NCI-H1417 (cell line): ENCODE measurements at regions not wholly inside any gene's neighbourhood (a gene's known extent, or its start where the extent isn't known, plus 50 kb on each side); places are given as distances from the start of the nearest gene placed in this dataset.
A peak's percentile ranks its signal among the peaks of the same experiment; 100 is the strongest.

Source experiments
- DNase-seq, 3 experiments: peaks; one replicate each; lab custom pipeline; 2025; lab: John Stamatoyannopoulos, UW

DNA sequence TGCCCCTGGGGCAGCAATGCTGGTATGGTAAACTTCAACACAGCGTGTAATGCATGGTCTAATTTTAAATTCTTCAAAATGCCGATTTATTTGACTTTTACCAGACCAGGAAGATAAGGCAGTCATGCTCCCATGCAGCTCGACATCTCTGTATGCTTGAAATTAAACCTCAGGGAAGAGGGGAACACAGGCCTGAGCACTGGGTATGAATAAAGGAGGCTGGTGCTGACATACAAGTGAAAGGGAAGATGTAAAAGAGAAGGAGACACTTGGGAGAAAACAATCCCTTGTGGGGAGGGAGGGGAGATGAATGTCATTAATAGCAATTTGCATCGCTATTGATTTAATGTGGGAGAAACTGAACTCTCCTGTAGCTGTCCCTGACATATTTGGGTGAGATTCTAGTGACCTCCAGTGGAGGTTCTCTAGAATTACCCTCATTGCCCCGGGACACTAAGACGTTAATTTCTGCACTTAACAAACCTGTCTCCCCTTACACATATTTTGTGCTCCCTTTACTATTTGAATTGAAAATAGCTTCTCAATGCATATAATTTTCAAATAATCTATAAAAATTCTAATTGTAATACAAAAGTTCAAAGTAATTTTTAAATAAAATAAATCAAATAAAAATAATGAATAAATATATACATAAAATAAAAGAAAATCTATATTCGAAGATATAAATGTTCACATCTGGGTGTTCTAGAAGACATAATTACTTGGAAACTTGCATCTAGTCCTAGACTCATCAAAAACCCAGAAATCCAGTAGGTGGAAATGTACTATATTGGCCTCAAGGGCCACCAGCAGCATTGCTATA lies 283.1 kb downstream of the LMX1A start:
- DNase-seq, result peak; percentile 50 to 90 (median 84)

DNA sequence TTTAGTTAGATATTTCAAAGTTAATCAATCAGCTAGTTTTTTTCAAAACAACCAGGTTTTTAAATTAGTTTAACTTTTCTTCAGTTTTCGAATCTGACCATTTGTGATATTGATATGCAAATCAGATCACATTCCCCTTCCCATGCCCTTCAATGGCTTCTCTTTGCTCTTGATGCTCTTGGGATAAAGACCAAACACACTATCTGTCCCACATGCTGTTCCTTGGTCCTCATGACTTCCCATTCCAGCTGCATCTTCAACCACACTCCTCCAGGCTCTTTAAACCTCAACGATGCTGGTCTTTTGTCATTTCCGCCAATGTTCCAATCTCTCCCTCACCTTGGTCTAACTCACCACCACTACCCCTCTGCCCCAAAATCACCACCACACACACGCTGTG lies 285.8 kb downstream of the LMX1A start:
- DNase-seq, result no peak

GRCh38 chr1:165069829-165070228 lies 286.7 kb downstream of the LMX1A start:
- peak in 1 of 3 experiments; percentile 56 for DNase-seq

- DNase-seq, result peak; percentile 13 to 68 (median 38)
Measured at GRCh38 chr1:165068741-165069140, 287.8 kb downstream of the LMX1A start.

DNA sequence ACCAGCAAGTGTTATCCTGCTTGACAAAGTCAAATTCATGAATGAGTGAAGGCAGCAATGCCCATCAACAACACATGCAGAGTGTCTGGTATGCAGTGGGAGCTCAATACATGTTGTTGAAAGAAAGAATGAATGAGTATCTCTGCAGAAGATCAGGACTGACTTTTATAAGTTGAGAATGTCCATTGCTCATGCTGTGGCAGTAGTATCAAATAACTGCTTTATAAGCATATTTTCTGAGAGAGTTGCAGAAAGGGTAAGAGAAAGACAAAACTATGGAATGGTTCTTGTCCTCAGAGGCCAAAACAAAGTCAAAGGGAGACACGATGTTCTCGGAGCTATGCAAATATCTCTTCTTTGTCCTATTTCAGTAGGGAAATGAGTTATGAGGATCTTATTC lies 288.7 kb downstream of the LMX1A start:
- DNase-seq, result no peak

- no peak for DNase-seq
Measured at GRCh38 chr1:165063181-165063965, 293.1 kb downstream of the LMX1A start.

DNA sequence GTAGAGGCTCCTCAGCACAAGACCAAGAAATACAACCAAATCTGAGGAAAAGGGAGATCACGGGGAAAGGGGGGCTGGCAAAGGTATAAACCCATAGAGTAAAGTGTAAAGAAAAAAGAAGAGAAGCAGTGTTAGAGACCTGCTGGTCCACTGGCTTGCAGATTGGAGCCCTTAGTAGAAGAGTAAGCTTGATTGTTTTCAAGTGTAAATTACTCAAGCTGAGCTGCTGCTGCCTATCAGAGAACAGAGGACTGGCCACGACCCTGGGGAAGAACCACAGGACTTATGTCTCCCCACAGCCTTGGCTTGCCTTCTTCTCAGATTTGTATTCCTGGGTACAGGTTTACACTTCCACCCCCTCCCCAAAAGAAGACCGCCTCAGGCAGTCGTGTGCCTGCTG lies 294.2 kb downstream of the LMX1A start:
- no peak for DNase-seq

DNA sequence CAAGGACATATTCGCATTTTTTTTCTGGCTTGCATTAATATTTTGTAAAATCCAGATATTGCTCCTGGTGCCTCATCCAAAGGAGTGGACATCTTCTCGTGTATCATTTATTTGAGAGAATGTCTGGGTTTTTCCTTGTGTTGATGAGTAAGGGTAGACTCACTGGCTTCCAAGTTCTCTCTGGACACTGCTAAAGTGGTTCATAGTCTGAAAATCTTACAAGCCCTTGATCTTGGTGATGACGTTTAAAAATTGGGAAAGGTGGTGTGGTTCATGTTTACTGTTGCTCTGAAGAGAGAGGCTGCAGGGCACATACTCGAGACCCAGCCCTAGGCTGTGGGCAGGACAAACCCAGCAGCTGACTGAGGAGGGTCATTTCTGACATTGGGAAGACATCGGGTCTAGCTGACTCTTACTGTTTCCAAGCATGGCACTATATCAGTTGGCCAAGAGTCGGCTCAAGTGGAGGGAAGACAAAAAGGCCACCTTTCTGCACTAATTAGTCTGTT lies 296.2 kb downstream of the LMX1A start:
- no peak for DNase-seq

DNA sequence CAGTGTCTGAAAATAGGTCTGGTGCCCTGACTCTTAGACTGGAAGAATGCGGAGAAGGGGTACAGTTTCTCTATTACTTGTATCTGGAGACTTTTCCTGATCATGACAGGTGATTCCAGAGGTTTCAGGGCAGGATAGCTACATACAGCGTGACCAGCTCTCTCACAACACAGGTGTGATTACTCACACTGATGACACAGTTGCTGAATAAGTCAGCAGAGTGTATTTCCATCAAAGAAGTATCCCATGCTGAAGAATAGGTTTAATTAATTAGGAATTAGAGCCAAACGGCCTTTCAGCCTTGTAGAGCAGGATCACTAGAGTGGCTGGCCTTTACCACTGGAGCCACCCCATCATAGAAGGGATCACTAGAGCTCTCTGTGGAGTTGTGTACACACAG lies 298.6 kb downstream of the LMX1A start:
- peak in 1 of 3 experiments; percentile 5 for DNase-seq

- peak in 1 of 3 experiments; percentile 15 for DNase-seq
Measured at GRCh38 chr1:165056914-165057313, 299.6 kb downstream of the LMX1A start.

DNA sequence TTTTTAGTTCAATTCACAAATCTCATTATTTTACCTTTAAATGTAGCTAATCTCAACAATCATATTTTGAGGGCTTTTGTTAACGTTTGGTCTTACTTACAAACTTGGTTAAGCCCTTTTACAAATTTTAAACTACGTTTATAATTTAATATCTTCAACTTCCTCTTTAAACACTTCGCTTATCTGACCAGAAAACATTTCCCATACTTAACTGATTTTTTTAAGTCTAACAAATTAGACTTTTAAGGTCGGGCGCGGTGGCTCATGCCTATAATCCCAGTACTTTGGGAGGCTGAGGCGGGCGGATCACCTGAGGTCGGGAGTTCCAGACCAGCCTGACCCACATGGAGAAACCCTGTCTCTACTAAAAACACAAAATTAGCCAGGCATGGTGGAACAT lies 300.9 kb downstream of the LMX1A start:
- DNase-seq, result no peak

DNA sequence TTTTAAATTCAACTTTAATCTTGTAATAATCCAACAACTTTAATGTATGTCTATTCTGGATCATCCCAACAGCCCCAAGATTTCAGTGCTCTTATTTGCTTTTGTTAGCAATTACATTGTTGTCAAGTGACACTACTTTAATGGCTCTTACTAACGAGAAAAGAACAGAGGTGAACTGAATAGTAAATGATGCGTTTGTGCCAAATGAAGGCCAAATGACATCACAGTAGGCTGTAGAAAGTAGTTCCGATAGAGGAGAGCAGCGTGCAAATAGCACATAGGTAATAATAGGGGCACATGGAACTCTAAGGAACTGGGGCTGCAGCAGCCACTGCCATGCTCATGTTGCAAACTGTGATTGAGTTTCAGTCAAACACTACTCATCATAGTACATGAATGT lies 301.9 kb downstream of the LMX1A start:
- peak in 1 of 3 experiments; percentile 9 for DNase-seq

DNA sequence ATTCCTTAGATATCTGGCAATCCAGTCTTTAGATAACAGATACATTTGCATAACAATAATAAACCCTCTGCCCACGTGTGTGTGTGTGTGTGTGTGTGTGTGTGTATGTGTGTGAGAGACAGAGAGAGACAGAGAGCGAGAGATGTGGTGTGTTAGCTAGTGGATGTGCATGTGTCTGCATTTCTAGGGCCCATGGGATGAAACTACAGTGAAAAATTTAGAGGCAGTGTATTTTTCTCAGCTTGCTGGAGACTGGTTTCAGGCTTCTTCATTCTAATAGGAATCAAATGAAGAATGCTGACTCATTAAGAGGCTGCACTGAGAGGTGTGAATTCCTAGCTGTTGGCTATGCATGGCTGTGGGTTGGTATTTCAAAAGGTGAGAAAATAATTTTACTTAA lies 303.2 kb downstream of the LMX1A start:
- peak in 1 of 3 experiments; percentile 8 for DNase-seq

DNA sequence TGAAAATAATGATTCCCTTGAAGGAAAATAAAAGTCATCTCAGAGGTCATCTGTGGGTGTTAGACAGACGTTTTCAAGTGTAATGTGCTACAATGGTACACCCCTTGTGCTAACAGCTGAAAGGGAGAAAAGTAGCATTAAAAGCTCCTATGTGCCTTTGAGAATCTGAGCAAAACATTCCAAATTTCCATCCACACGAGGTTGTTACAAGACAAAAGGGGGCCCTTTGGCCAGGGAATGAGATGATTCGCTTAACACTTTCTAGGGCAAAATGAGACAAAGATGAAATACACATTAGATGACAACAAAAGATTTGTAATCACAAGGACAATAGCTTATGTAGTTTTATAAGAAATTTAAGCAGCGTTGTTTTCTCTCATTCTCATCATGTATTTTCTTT lies 303.6 kb downstream of the LMX1A start:
- DNase-seq, result no peak

GRCh38 chr1:165052431-165052830 lies 304.1 kb downstream of the LMX1A start:
- no peak for DNase-seq

GRCh38 chr1:165050246-165050645 lies 306.3 kb downstream of the LMX1A start:
- DNase-seq, result no peak

- peak in 1 of 3 experiments; percentile 13 for DNase-seq
Measured at GRCh38 chr1:165047994-165048393, 308.5 kb downstream of the LMX1A start.

GRCh38 chr1:165045902-165046301 lies 310.6 kb downstream of the LMX1A start:
- no peak for DNase-seq

- no peak for DNase-seq
Measured at GRCh38 chr1:165040641-165041040, 315.9 kb downstream of the LMX1A start.

GRCh38 chr1:165039996-165040395 lies 316.5 kb downstream of the LMX1A start:
- no peak for DNase-seq

DNA sequence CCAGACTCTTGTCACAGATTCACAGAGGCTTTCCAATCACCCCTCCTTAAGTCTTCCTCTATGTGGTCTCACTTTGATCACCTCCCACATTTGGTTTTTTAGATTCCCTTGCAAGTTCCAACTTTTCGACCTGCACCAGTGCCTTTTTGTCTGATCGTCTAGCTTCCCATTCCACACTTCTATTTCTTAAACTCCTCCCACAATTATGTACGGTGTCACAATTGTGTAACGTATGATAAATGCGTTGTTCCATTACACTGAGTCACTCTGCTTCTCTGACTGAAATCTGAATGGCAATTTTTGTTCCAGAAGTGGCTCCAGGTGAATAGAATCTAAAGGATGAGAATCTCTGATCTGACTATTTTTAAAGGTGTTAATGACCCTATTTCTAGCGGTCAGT lies 320.1 kb downstream of the LMX1A start:
- DNase-seq, result no peak

GRCh38 chr1:165034136-165034809 lies 322.2 kb downstream of the LMX1A start:
- DNase-seq, result no peak
